Fibroblast of pulmonary artery (primary cell): ENCODE measurements at regions not wholly inside any gene's neighbourhood (a gene's known extent, or its start where the extent isn't known, plus 50 kb on each side); places are given as distances from the start of the nearest gene placed in this dataset.

Experiments
- DNase-seq: peaks from one replicate; pipeline ENCODE4 v3.0.0-alpha.2; 2010; ENCODE audit warnings: low read depth
- H3K4me3 ChIP-seq: replicated peaks from 2 replicates; pipeline ENCODE4 v1.5.1; 2011; ENCODE audit warnings: low read depth, mild to moderate bottlenecking, control low read depth, low read length, moderate library complexity
- TF ChIP-seq, protein P1 (sequence below): IDR thresholded peaks from 2 replicates; pipeline ENCODE4 v1.5.1; 2011; ENCODE audit warnings: mild to moderate bottlenecking, control low read depth, low read length, inconsistent platforms; ENCODE audit errors: missing control alignments

DNA sequence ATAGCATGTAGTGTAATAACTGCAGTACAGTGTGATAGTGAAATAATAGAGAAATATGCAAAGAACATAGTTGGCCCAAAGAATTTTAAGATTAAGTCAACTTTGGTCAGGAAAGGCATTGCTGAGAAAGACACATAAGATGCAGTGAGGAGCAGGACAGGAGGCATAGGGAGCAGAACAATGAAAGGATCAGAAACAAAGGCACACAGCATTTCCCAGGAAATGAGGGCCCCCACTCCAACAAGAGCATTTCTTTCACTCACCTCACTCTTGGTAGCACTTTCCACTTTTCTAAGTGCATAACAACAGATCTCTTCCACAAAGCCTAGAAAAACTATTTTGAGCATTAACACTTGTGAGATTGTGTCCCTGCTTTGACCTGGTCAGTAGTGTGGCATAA is 238.4 kb upstream of the FAT3 start:
- no peak for DNase-seq
- TF ChIP-seq, protein P1, sequence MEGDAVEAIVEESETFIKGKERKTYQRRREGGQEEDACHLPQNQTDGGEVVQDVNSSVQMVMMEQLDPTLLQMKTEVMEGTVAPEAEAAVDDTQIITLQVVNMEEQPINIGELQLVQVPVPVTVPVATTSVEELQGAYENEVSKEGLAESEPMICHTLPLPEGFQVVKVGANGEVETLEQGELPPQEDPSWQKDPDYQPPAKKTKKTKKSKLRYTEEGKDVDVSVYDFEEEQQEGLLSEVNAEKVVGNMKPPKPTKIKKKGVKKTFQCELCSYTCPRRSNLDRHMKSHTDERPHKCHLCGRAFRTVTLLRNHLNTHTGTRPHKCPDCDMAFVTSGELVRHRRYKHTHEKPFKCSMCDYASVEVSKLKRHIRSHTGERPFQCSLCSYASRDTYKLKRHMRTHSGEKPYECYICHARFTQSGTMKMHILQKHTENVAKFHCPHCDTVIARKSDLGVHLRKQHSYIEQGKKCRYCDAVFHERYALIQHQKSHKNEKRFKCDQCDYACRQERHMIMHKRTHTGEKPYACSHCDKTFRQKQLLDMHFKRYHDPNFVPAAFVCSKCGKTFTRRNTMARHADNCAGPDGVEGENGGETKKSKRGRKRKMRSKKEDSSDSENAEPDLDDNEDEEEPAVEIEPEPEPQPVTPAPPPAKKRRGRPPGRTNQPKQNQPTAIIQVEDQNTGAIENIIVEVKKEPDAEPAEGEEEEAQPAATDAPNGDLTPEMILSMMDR = no peak

DNA sequence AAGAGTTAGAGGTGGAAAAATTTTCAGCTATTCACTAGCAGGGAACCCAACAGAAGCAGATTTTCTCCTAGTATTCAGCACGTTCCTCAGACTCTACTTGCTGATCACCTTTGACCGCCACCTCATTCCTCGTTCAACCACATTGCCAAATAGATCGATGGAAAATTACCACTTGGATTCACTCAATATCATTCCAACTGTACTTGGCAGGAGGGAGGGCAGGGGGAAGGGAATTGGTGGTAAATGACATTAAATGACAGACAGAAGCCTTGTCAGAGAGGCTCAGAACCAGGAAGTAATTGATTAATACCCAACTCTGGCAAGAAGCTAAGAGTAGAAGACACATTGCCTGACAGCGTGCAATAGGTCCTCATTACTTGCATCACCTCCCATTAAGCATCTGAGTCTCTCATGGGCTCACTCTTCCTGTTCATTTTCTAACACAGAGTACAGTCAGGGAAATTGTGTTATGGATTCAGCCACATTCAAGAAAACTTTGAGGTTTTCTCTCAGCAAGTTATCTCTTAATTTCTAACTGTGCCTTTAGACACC is 240.5 kb upstream of the FAT3 start:
- no peak for DNase-seq
- no peak overlapping the region for H3K4me3 ChIP-seq
- TF ChIP-seq, protein P1 = no peak

More for the DNA sequence above, 238.4 kb upstream of the FAT3 start:
- H3K4me3 ChIP-seq = no peak overlapping the region

DNA sequence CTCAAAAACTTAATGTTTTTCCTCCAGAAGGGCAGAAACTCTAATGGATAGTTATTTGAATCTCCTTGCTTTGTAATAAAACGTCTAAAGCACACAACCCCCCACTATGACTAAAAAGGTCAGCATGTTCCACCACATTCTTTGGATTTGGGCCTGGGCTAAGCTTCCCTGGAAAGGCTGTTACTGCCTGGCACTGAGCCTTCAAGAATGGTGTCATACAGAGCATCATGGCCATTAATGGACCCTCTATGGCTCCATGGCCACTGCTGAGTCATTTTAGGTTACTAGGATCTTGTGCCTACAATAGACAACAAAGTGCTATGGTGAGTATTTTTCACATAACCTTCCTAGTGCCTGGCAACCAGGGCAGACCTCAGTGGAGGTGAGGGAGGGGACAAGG is 242.6 kb upstream of the FAT3 start:
- peak; percentile 97 for DNase-seq
- TF ChIP-seq, protein P1 = no peak
- no peak overlapping the region for H3K4me3 ChIP-seq

DNA sequence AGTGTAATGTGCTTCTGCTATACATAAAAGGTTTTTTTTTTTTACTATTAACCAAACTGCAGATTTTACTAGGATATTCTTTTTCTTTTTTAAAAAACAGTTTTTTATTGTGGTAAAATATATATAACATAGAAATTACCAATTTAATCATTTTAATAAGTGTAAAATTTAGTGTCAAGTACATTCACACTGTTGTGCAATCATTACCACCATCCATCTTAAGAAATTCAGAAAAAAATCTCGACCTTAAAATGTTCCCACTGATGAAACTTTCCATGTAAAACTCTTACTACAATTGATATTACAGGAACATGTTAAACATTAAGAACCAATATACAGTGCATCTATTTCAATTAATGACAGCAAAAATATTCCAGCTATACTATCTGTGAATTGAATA is 244.8 kb upstream of the FAT3 start:
- TF ChIP-seq, protein P1 = no peak
- DNase-seq = no peak

DNA sequence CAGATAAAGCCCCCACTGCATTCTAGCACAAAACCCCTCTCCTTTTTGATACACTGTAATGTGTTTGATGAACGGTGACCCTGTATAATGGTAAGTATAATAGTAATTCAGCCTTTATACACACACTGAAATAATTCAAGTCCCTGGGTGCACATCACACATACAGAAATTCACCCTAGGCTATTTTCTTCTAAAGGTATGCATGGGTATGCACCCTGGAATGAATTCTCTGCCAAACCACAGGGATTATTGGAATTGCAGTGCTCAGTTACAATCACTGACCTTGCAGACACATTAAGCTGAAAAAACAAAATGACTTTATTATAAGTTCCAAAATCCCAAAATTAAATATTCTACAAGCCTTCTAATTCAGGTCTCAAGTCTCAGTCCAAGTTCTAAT is 245.9 kb upstream of the FAT3 start:
- H3K4me3 ChIP-seq = no peak overlapping the region
- TF ChIP-seq, protein P1 = no peak
- DNase-seq = no peak

More for the DNA sequence above, 244.8 kb upstream of the FAT3 start:
- no peak overlapping the region for H3K4me3 ChIP-seq

DNA sequence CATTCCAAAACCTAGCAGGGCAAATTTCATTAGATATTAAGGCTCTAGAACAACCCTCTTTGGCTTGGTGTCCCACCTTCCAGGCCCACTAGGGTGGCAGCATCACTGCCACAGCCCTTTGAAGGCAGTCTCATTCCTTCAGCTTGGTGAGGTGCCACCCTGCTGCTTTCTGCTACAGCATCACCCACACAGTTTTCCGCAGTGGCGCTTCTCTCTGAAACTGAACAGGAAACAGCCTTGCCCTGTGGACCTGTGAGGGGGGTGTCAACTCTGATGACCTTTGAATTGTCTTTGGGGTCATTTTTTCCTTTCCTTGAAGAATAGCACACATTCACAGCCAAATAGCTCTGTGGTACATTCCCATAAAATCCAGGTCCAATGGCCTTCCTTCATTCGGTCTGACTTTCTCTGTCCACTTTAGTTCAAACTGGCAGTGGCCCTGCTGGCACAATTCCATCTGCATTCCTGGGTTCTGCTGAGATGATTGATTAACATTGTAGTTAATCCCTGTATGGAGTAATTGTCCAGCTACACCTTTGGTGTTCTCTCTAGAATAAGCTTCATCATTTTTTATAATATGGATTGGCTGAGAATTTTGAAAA is 251.9 kb upstream of the FAT3 start:
- no peak overlapping the region for H3K4me3 ChIP-seq
- TF ChIP-seq, protein P1 = no peak
- DNase-seq = no peak

DNA sequence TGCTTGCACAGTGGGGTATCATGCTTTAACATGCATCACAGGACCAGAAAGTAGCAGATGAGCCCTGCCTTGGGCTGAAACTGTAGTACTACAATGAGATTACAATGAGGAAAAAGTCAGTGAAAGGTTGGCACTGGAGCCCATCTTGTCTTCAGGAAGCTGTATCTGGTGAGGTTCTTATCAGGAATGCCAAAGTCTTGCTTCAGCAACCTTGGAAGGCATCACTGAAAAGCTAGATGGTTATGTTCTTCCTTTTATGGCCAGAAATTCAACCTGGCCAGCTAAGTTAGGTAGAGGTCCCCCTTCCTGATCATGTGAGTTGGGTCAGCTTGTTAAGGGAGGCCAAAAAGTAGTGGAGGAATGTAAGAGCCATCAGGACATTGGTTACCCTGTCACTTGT is 254.0 kb upstream of the FAT3 start:
- TF ChIP-seq, protein P1 = no peak
- H3K4me3 ChIP-seq = no peak overlapping the region
- no peak for DNase-seq
